ENCODE measurements at regions not wholly inside any gene's neighbourhood (a gene's known extent, or its start where the extent isn't known, plus 50 kb on each side); places are given as distances from the start of the nearest gene placed in this dataset.

DNA sequence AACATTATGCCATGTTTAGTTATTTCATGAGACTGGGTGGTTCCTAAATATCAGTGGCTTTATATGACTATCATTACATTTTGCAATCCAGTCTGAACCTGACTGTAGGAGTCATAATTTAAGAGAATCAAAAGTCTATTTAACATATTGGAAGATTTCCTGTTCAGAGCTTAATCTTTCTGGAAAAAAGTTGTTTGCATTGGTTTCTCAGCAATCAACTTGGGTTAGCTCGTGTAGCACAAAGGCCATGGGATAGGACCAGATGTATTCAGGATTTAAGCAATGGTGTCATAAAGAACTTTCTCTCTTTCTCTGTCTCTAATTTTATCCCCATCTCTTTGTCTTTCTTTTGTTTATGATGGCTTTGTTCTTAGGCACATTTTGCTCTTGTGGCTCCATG lies 296.0 kb upstream of the KCNN2 start:
- in situ Hi-C loops (cut with MboI) (no loop called here), intact Hi-C loops (cut with micrococcal nuclease) (no loop called here)
- Histone ChIP-seq H3K4me1 (replicated peaks in 1 of 2; ENCODE audit: control insufficient read depth in 2 of 2, insufficient read depth in 2 of 2, low read length in 2 of 2) (no peaks in the 10 kb centered on the region), H3K9me3 (replicated peaks; ENCODE audit: control insufficient read depth, insufficient read depth, low read depth, low read length) (no peaks in the 10 kb centered on the region; the same call in 1 of the 2 replicates), H3K36me3 (ENCODE audit: control insufficient read depth, insufficient read depth, low read length) (no peaks in the 10 kb centered on the region), H2AFZ (ENCODE audit: low read depth, low read length) (no peak overlapping the region), H3K27me3 (ENCODE audit: control insufficient read depth in 2 of 2, insufficient read depth in 2 of 2, low read length in 2 of 2) (no peaks in the 10 kb centered on the region), H3K9me1 (ENCODE audit: control insufficient read depth, insufficient read depth, low read length) (no peaks in the 10 kb centered on the region), H3K4me2 (ENCODE audit: insufficient read depth, low read length) (no peak overlapping the region), H3K4me3 (no peak overlapping the region), H4K20me1 (replicated peaks; ENCODE audit: control insufficient read depth, insufficient read depth, low read length) (no peaks in the 10 kb centered on the region), H3K9ac (ENCODE audit: insufficient read depth in 1 of 2, low read depth in 2 of 2, low read length in 2 of 2) (no peak overlapping the region), H3K27ac (ENCODE audit: extremely low read depth, low read depth, low read length) (no peak overlapping the region), H3K79me2 (ENCODE audit: control insufficient read depth, insufficient read depth, low read length) (no peaks in the 10 kb centered on the region)
- FAIRE-seq (no peak), DNase-seq (ENCODE audit: extremely low read depth in 1 of 4, low spot score in 3 of 4) (no peak), ATAC-seq (no peak)
- no TSS peak for BruUV-seq (replicated peaks)
- POLR2A ChIA-PET: no interaction called here
- TF ChIP-seq E2F8 (IDR thresholded peaks at IDR 0.05; ENCODE audit: low read depth, partially characterized antibody) (no peak), HIVEP1 (CRISPR knock-in tag; IDR thresholded peaks at IDR 0.05) (no peak), TEAD4 (IDR thresholded peaks at IDR 0.05; ENCODE audit: low read length) (no peak), TEAD4 (CRISPR knock-in tag; IDR thresholded peaks at IDR 0.05; ENCODE audit: borderline replicate concordance) (no peak), SIN3A (IDR thresholded peaks at IDR 0.05; ENCODE audit: borderline replicate concordance in 2 of 2, control insufficient read depth in 1 of 2, low read depth in 2 of 2, low read length in 2 of 2) (no peak), GATAD2B (IDR thresholded peaks at IDR 0.05; ENCODE audit: borderline replicate concordance) (no peak)
- WGBS (ENCODE audit: insufficient coverage, low coverage, missing lambda C conversion rate): 0% methylated on average over 1 of the region's 1 CpG
- CTCF ChIA-PET (ENCODE audit: low intra/inter-chr PET ratio): no interaction called here
